Epithelial cell of esophagus (primary cell): ENCODE measurements at regions not wholly inside any gene's neighbourhood (a gene's known extent, or its start where the extent isn't known, plus 50 kb on each side); places are given as distances from the start of the nearest gene placed in this dataset.

Experiments used
- DNase-seq: peaks from one replicate; pipeline ENCODE4 v3.0.0; 2010; ENCODE audit warnings: low read depth
- H3K4me3 ChIP-seq: 2 replicates; pipeline ENCODE4 v1.5.1; 2011; ENCODE audit warnings: mild to moderate bottlenecking, low read length, control low read depth
- TF ChIP-seq, protein P1 (sequence below): IDR thresholded peaks from 2 replicates; pipeline ENCODE4 v1.5.1; 2011; ENCODE audit warnings: low read depth, mild to moderate bottlenecking, low read length, control low read depth, inconsistent platforms; ENCODE audit not compliant: insufficient read depth; ENCODE audit errors: missing control alignments

GRCh38 chr4:182973511-182973911 is 56.3 kb upstream of the DCTD start:
- H3K4me3 ChIP-seq = no peak overlapping the region
- TF ChIP-seq, protein P1, sequence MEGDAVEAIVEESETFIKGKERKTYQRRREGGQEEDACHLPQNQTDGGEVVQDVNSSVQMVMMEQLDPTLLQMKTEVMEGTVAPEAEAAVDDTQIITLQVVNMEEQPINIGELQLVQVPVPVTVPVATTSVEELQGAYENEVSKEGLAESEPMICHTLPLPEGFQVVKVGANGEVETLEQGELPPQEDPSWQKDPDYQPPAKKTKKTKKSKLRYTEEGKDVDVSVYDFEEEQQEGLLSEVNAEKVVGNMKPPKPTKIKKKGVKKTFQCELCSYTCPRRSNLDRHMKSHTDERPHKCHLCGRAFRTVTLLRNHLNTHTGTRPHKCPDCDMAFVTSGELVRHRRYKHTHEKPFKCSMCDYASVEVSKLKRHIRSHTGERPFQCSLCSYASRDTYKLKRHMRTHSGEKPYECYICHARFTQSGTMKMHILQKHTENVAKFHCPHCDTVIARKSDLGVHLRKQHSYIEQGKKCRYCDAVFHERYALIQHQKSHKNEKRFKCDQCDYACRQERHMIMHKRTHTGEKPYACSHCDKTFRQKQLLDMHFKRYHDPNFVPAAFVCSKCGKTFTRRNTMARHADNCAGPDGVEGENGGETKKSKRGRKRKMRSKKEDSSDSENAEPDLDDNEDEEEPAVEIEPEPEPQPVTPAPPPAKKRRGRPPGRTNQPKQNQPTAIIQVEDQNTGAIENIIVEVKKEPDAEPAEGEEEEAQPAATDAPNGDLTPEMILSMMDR = no peak
- DNase-seq = no peak

GRCh38 chr4:182971702-182972101 is 54.5 kb upstream of the DCTD start:
- no peak overlapping the region for H3K4me3 ChIP-seq
- TF ChIP-seq, protein P1 = no peak
- DNase-seq = no peak

DNA sequence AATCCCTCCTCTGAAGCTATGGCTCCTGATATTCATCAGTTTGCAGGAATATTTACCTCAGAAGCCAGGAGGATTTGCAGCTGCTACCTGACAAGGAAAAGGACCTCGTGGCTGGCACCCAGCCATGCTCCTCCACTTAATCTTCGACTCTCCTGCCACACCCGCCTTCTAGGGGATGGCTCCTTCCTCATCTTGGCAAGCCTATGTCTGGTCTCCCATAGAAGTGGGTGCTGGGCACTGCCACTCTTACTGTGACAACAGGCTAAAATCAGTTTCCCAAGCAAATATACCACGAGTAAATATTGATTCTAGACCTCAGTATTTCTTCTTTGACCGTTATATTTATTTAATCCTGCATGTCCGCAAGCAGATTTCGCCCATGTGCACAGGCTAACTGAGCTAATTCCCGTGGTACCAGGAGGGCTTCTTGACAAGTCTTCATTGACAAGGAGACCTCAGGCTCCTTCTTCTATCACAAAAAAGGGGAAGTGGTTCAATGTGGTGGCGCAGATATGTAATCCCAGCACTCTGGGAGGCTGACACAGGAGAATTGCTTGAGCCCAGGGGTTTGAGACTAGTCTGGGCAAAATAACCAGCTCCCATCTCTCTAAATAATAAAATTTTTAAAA is 52.6 kb upstream of the DCTD start:
- TF ChIP-seq, protein P1 = no peak
- no peak overlapping the region for H3K4me3 ChIP-seq
- DNase-seq = peak; percentile 18

GRCh38 chr4:182968917-182969650 is 51.9 kb upstream of the DCTD start:
- TF ChIP-seq, protein P1 = no peak
- no peak for DNase-seq
- H3K4me3 ChIP-seq = no peak overlapping the region

DNA sequence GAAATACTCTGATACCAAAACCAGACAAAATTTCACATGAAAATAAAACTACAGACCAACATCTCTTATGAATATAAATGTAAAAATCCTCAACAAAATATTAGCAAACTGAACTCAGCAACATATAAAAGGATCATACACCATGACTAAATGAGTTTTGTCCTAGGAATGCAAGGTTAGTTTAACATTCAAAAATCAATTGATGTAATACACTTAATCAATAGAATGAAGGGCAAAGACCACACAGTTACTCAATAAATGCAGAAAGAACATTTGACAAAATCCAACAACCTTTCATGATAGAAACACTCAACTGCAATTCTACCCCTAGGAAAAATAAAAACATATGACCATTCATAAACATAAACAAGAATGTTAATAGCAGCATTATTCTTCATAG is 50.2 kb upstream of the DCTD start:
- H3K4me3 ChIP-seq = no peak overlapping the region
- no peak for DNase-seq
- TF ChIP-seq, protein P1 = no peak
